GM18867 (cell line): ENCODE measurements at regions not wholly inside any gene's neighbourhood (a gene's known extent, or its start where the extent isn't known, plus 50 kb on each side); places are given as distances from the start of the nearest gene placed in this dataset.
"Not testable (repeated sequence)": the region's sequence is repeated elsewhere in the genome, so short reads cannot be mapped to it uniquely, and the experiment has no call there.

ENCODE experiments used
- ATAC-seq: cut with Tn5 transposase; IDR thresholded peaks from one replicate; pipeline ENCODE4 v1.9.1; 2021; ENCODE audit warnings: mild to moderate bottlenecking, moderate library complexity; ENCODE audit not compliant: unreplicated experiment

- ATAC-seq, result not testable (repeated sequence)
Observed at GRCh38 chr5:108532129-108532445, 150.2 kb upstream of the FBXL17 start.

GRCh38 chr5:108531367-108532128 is 149.7 kb upstream of the FBXL17 start:
- ATAC-seq, result no peak

- no peak for ATAC-seq
Observed at GRCh38 chr5:108530706-108531105, 148.8 kb upstream of the FBXL17 start.

- ATAC-seq, result no peak
Observed at GRCh38 chr5:108529381-108529780, 147.5 kb upstream of the FBXL17 start.

GRCh38 chr5:108528655-108529054 is 146.8 kb upstream of the FBXL17 start:
- ATAC-seq, result no peak

GRCh38 chr5:108524564-108524963 is 142.7 kb upstream of the FBXL17 start:
- ATAC-seq, result no peak

- ATAC-seq, result peak; percentile 22
Observed at GRCh38 chr5:108523360-108523759, 141.5 kb upstream of the FBXL17 start.

GRCh38 chr5:108521841-108522506 is 140.1 kb upstream of the FBXL17 start:
- ATAC-seq, result peak; percentile 59

GRCh38 chr5:108521011-108521700 is 139.3 kb upstream of the FBXL17 start:
- ATAC-seq, result peak; percentile 86

- no peak for ATAC-seq
Observed at GRCh38 chr5:108516785-108517184, 134.9 kb upstream of the FBXL17 start.

GRCh38 chr5:108515517-108516105 is 133.7 kb upstream of the FBXL17 start:
- ATAC-seq, result no peak

GRCh38 chr5:108508979-108509378 is 127.1 kb upstream of the FBXL17 start:
- no peak for ATAC-seq

GRCh38 chr5:108507631-108508030 is 125.7 kb upstream of the FBXL17 start:
- no peak for ATAC-seq

- no peak for ATAC-seq
Observed at GRCh38 chr5:108505608-108506007, 123.7 kb upstream of the FBXL17 start.

- no peak for ATAC-seq
Observed at GRCh38 chr5:108504974-108505373, 123.1 kb upstream of the FBXL17 start.

- no peak for ATAC-seq
Observed at GRCh38 chr5:108503986-108504385, 122.1 kb upstream of the FBXL17 start.

GRCh38 chr5:108495615-108496014 is 113.7 kb upstream of the FBXL17 start:
- ATAC-seq, result not testable (repeated sequence)

- no peak for ATAC-seq
Observed at GRCh38 chr5:108487951-108488350, 106.1 kb upstream of the FBXL17 start.

- ATAC-seq, result no peak
Observed at GRCh38 chr5:108484035-108484434, 102.1 kb upstream of the FBXL17 start.

- ATAC-seq, result peak; percentile 65
Observed at GRCh38 chr5:108481355-108481931, 99.5 kb upstream of the FBXL17 start.

- no peak for ATAC-seq
Observed at GRCh38 chr5:108472237-108472636, 90.3 kb upstream of the FBXL17 start.
